OCI-LY7 (cell line): ENCODE measurements at regions not wholly inside any gene's neighbourhood (a gene's known extent, or its start where the extent isn't known, plus 50 kb on each side); places are given as distances from the start of the nearest gene placed in this dataset.

Experiments
- BruUV-seq: library from RNA; stranded (reverse); fragments of 400-500 nt; replicated peaks from 2 replicates; lab custom pipeline; 2021; lab: Mats Ljungman, UMichigan
- CTCF ChIA-PET: fragments of 300-600 bp; sonication (Branson Sonifier 250); formaldehyde crosslinking; loops from one replicate; lab custom pipeline; 2022; ENCODE audit warnings: antibody characterized with exemption; ENCODE audit not compliant: unreplicated experiment; lab: Charles Lee
- POLR2A ChIA-PET: fragments of 300-600 bp; sonication (Branson Sonifier 250); formaldehyde crosslinking; loops from one replicate; lab custom pipeline; 2022; ENCODE audit warnings: antibody characterized with exemption; lab: Charles Lee
- DNase-seq: peaks from one replicate; pipeline ENCODE4 v3.0.0-alpha.2; 2015; ENCODE audit warnings: low spot score
- H2AFZ ChIP-seq: fragments of 200-600 bp; sonication (generic), shearing (Covaris generic); 2 replicates; pipeline ENCODE4 v1.6.1; 2014; ENCODE audit warnings: mild to moderate bottlenecking, antibody characterized with exemption, low read length, moderate library complexity
- H3K27ac ChIP-seq: fragments of 200-600 bp; sonication (generic); 2 replicates; pipeline ENCODE4 v1.5.1; 2014; ENCODE audit warnings: mixed run types, low read depth, mild to moderate bottlenecking, moderate library complexity, low read length, inconsistent platforms; ENCODE audit not compliant: poor library complexity, severe bottlenecking
- H3K36me3 ChIP-seq: fragments of 200-600 bp; sonication (generic); 2 replicates; pipeline ENCODE4 v1.6.1; 2014; ENCODE audit warnings: mild to moderate bottlenecking, antibody characterized with exemption, low read length, moderate library complexity, mixed read lengths; ENCODE audit not compliant: insufficient read depth
- H3K4me1 ChIP-seq: fragments of 200-600 bp; sonication (generic); 2 replicates; pipeline ENCODE4 v1.5.1; 2014; ENCODE audit warnings: mild to moderate bottlenecking, low read length; ENCODE audit not compliant: insufficient read depth, poor library complexity, severe bottlenecking
- H3K4me2 ChIP-seq: fragments of 200-600 bp; sonication (generic); 2 replicates; pipeline ENCODE4 v1.6.1; 2014; ENCODE audit warnings: mild to moderate bottlenecking, low read length
- H3K4me3 ChIP-seq: fragments of 200-600 bp; sonication (generic); 2 replicates; pipeline ENCODE4 v1.5.1; 2014; ENCODE audit warnings: mild to moderate bottlenecking, low read depth, low read length; ENCODE audit not compliant: poor library complexity, severe bottlenecking
- H3K79me2 ChIP-seq: fragments of 200-600 bp; sonication (generic); 2 replicates; pipeline ENCODE4 v1.6.1; 2016; ENCODE audit warnings: low read depth, mild to moderate bottlenecking, low read length, moderate library complexity, mixed read lengths; ENCODE audit not compliant: insufficient read depth
- H3K9me2 ChIP-seq: fragments of 200-600 bp; sonication (generic); 2 replicates; pipeline ENCODE4 v1.6.1; 2016; ENCODE audit warnings: mild to moderate bottlenecking, low read length, mixed read lengths; ENCODE audit not compliant: insufficient read depth
- H3K9me3 ChIP-seq: fragments of 200-600 bp; sonication (generic); 2 replicates; pipeline ENCODE4 v1.6.1; 2014; ENCODE audit warnings: mild to moderate bottlenecking, mixed run types, low read length, mixed read lengths
- H4K20me1 ChIP-seq: fragments of 200-600 bp; sonication (generic); 2 replicates; pipeline ENCODE4 v1.6.1; 2014; ENCODE audit warnings: mild to moderate bottlenecking, antibody characterized with exemption, low read length, moderate library complexity, mixed read lengths; ENCODE audit not compliant: insufficient read depth
- CTCF ChIP-seq: fragments of 200-600 bp; sonication (generic); conservative IDR thresholded peaks from 2 replicates; pipeline ENCODE4 v1.5.1; 2014; ENCODE audit warnings: mild to moderate bottlenecking, antibody characterized with exemption, low read length, moderate library complexity, mixed read lengths
- EZH2phosphoT487 ChIP-seq: fragments of 200-600 bp; sonication (generic); IDR thresholded peaks from 2 replicates; pipeline ENCODE4 v1.6.1; 2018; ENCODE audit warnings: low read depth, borderline replicate concordance, mild to moderate bottlenecking, mixed run types, antibody characterized with exemption, low read length, moderate library complexity, mixed read lengths
- intact Hi-C: fragments of 100-400 bp; cut with micrococcal nuclease; formaldehyde crosslinking; loops from one replicate; pipeline ENCODE4 v1.10.0; 2022; ENCODE audit not compliant: unreplicated experiment

GRCh38 chr4:29278585-29278984 lies 1441.6 kb upstream of the PCDH7 start:
- Histone ChIP-seq H2AFZ (no peak overlapping the region), H3K4me3 (no peak overlapping the region), H3K4me1 (no peaks in the 10 kb centered on the region), H3K9me2 (no peaks in the 10 kb centered on the region), H3K4me2 (no peak overlapping the region), H3K27ac (no peak overlapping the region), H3K36me3 (no peaks in the 10 kb centered on the region), H3K79me2 (no peaks in the 10 kb centered on the region), H4K20me1 (no peaks in the 10 kb centered on the region), H3K9me3 (no peaks in the 10 kb centered on the region)
- no TSS peak for BruUV-seq
- ChIA-PET POLR2A (interaction anchor here (0.6 kb wide), 1 partner anchor 952 kb away, joined by 3 read pairs; no protein-coding TSS in a partner anchor), CTCF (no interaction called here)
- intact Hi-C loops: no loop called here
- DNase-seq: no peak
- TF ChIP-seq CTCF: no peak
- no peak for TF ChIP-seq EZH2phosphoT487

GRCh38 chr4:29289118-29289517 lies 1431.1 kb upstream of the PCDH7 start:
- TF ChIP-seq CTCF (no peak), EZH2phosphoT487 (no peak)
- intact Hi-C loops: no loop called here
- Histone ChIP-seq H3K4me2 (no peak overlapping the region), H3K9me2 (no peaks in the 10 kb centered on the region), H3K9me3 (no peaks in the 10 kb centered on the region), H3K79me2 (no peaks in the 10 kb centered on the region), H3K27ac (no peak overlapping the region), H2AFZ (no peak overlapping the region), H3K36me3 (no peaks in the 10 kb centered on the region), H3K4me1 (no peaks in the 10 kb centered on the region), H3K4me3 (no peak overlapping the region), H4K20me1 (no peaks in the 10 kb centered on the region)
- BruUV-seq: no TSS peak
- CTCF ChIA-PET: no interaction called here
- POLR2A ChIA-PET: interaction anchor here (0.7 kb wide), 1 partner anchor 1823 kb away, joined by 3 read pairs; no protein-coding TSS in a partner anchor
- DNase-seq: no peak

DNA sequence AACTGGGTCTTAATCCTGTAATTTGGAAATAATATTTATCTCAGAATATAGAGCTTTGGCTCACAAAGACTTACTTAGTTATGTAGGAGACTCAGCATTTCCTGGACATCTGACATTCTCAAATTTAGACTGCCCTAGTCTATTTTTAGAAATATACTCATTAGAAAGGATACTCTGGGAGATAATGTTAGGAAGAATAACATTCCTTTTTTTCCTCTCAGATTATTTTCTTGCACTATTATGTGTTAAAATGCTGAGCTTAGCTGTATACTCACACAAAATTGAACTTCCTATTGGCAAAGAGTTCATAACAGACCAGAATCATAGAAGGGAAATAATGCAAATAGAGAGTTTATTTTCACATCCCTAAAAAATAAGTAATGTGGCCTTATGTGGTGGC lies 1424.9 kb upstream of the PCDH7 start:
- Histone ChIP-seq H4K20me1 (no peaks in the 10 kb centered on the region), H3K27ac (no peak overlapping the region), H3K4me2 (no peak overlapping the region), H3K4me3 (no peak overlapping the region), H3K9me3 (no peaks in the 10 kb centered on the region), H3K36me3 (no peaks in the 10 kb centered on the region), H3K4me1 (no peaks in the 10 kb centered on the region), H3K79me2 (no peaks in the 10 kb centered on the region), H3K9me2 (no peaks in the 10 kb centered on the region), H2AFZ (no peak overlapping the region)
- intact Hi-C loops: no loop called here
- DNase-seq: no peak
- no TSS peak for BruUV-seq
- ChIA-PET POLR2A (no interaction called here), CTCF (no interaction called here)
- TF ChIP-seq CTCF: no peak
- TF ChIP-seq EZH2phosphoT487: no peak
